ENCODE measurements at regions not wholly inside any gene's neighbourhood (a gene's known extent, or its start where the extent isn't known, plus 50 kb on each side); places are given as distances from the start of the nearest gene placed in this dataset.

- Histone ChIP-seq H3K4me1 (ENCODE audit: control insufficient read depth, low read depth, low read length) (no peaks in the 10 kb centered on the region), H3K9ac (ENCODE audit: low read length) (no peak overlapping the region), H3K9me3 (ENCODE audit: control insufficient read depth, low read depth, low read length) (no peaks in the 10 kb centered on the region), H3K4me3 (ENCODE audit: low read length) (no peak overlapping the region), H3K27ac (ENCODE audit: low read length) (no peak overlapping the region), H3K27me3 (ENCODE audit: control insufficient read depth, insufficient read depth, low read length) (no peaks in the 10 kb centered on the region), H3K36me3 (ENCODE audit: control insufficient read depth, low read depth, low read length) (no peaks in the 10 kb centered on the region)
Observed at GRCh38 chr5:3827624-3828023, 232.0 kb downstream of the IRX1 start.

GRCh38 chr5:3828761-3829160, 233.1 kb downstream of the IRX1 start:
- H3K9me3 ChIP-seq (ENCODE audit: control insufficient read depth, low read depth, low read length) = no peaks in the 10 kb centered on the region
- no peaks in the 10 kb centered on the region for H3K4me1 ChIP-seq (ENCODE audit: control insufficient read depth, low read depth, low read length)
- no peak overlapping the region for H3K27ac ChIP-seq (ENCODE audit: low read length)
- no peak overlapping the region for H3K4me3 ChIP-seq (ENCODE audit: low read length)
- H3K9ac ChIP-seq (ENCODE audit: low read length) = no peak overlapping the region
- no peaks in the 10 kb centered on the region for H3K27me3 ChIP-seq (ENCODE audit: control insufficient read depth, insufficient read depth, low read length)
- no peaks in the 10 kb centered on the region for H3K36me3 ChIP-seq (ENCODE audit: control insufficient read depth, low read depth, low read length)

GRCh38 chr5:3833566-3833965, 237.9 kb downstream of the IRX1 start:
- no peak overlapping the region for H3K9ac ChIP-seq (ENCODE audit: low read length)
- H3K27me3 ChIP-seq (ENCODE audit: control insufficient read depth, insufficient read depth, low read length) = no peaks in the 10 kb centered on the region
- H3K4me1 ChIP-seq (ENCODE audit: control insufficient read depth, low read depth, low read length) = no peaks in the 10 kb centered on the region
- H3K9me3 ChIP-seq (ENCODE audit: control insufficient read depth, low read depth, low read length) = no peaks in the 10 kb centered on the region
- H3K27ac ChIP-seq (ENCODE audit: low read length) = no peak overlapping the region
- H3K36me3 ChIP-seq (ENCODE audit: control insufficient read depth, low read depth, low read length) = no peaks in the 10 kb centered on the region
- H3K4me3 ChIP-seq (ENCODE audit: low read length) = no peak overlapping the region

DNA sequence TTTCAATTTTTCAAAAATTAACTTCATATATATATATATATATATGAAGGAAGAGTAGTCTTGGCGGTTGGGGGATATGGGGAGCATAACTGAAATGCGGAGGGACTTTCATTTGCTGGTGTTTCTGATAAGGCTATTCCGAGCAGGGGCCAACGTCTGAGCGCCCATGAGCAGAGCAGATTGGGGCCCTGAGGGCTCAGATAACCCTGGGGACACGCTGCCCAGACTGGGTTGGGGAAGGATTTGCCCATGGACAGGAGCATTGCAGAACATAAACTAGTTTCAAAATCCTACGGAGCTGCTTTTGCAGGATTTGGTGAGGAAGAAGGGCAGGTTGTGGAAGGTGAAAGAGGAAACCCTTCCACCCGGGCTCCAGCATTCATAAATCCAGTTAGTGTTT, 240.2 kb downstream of the IRX1 start:
- Histone ChIP-seq H3K4me3 (ENCODE audit: low read length) (no peak overlapping the region), H3K4me1 (ENCODE audit: control insufficient read depth, low read depth, low read length) (no peaks in the 10 kb centered on the region), H3K27me3 (ENCODE audit: control insufficient read depth, insufficient read depth, low read length) (no peaks in the 10 kb centered on the region), H3K9me3 (ENCODE audit: control insufficient read depth, low read depth, low read length) (no peaks in the 10 kb centered on the region), H3K9ac (ENCODE audit: low read length) (no peak overlapping the region), H3K36me3 (ENCODE audit: control insufficient read depth, low read depth, low read length) (no peaks in the 10 kb centered on the region), H3K27ac (ENCODE audit: low read length) (no peak overlapping the region)

DNA sequence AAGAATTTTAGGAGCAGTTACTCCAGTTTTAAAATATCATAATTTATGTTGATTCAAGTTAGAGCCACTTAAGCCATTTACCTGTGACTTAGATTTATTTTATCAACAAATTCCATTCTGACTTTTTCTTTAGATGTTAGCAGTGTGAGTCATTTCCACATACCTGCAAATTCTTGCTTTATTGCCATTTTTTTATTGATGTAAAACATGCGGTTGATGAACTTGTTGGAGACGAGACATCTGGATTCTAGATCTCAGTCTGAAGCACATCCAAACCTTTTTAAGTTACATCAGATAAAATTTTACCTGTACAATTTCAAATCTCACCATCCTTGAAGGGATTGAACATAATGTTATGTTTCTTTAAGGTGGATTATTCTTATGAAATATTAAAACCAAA, 240.9 kb downstream of the IRX1 start:
- H3K27ac ChIP-seq (ENCODE audit: low read length) = no peak overlapping the region
- no peak overlapping the region for H3K9ac ChIP-seq (ENCODE audit: low read length)

GRCh38 chr5:3837506-3837905, 241.9 kb downstream of the IRX1 start:
- no peaks in the 10 kb centered on the region for H3K9me3 ChIP-seq (ENCODE audit: control insufficient read depth, low read depth, low read length)
- no peak overlapping the region for H3K4me3 ChIP-seq (ENCODE audit: low read length)
- no peaks in the 10 kb centered on the region for H3K27me3 ChIP-seq (ENCODE audit: control insufficient read depth, insufficient read depth, low read length)
- no peaks in the 10 kb centered on the region for H3K4me1 ChIP-seq (ENCODE audit: control insufficient read depth, low read depth, low read length)
- no peak overlapping the region for H3K27ac ChIP-seq (ENCODE audit: low read length)
- H3K36me3 ChIP-seq (ENCODE audit: control insufficient read depth, low read depth, low read length) = no peaks in the 10 kb centered on the region
- H3K9ac ChIP-seq (ENCODE audit: low read length) = no peak overlapping the region

More for the DNA sequence above, 240.9 kb downstream of the IRX1 start:
- Histone ChIP-seq H3K9me3 (ENCODE audit: control insufficient read depth, low read depth, low read length) (no peaks in the 10 kb centered on the region), H3K27me3 (ENCODE audit: control insufficient read depth, insufficient read depth, low read length) (no peaks in the 10 kb centered on the region), H3K36me3 (ENCODE audit: control insufficient read depth, low read depth, low read length) (no peaks in the 10 kb centered on the region), H3K4me1 (ENCODE audit: control insufficient read depth, low read depth, low read length) (no peaks in the 10 kb centered on the region), H3K4me3 (ENCODE audit: low read length) (no peak overlapping the region)

GRCh38 chr5:3839151-3839550, 243.5 kb downstream of the IRX1 start:
- H3K9me3 ChIP-seq (ENCODE audit: control insufficient read depth, low read depth, low read length) = no peaks in the 10 kb centered on the region
- H3K36me3 ChIP-seq (ENCODE audit: control insufficient read depth, low read depth, low read length) = no peaks in the 10 kb centered on the region
- peaks cover 3% of the 10 kb centered on the region for H3K4me1 ChIP-seq (ENCODE audit: control insufficient read depth, low read depth, low read length)
- H3K4me3 ChIP-seq (ENCODE audit: low read length) = no peak overlapping the region
- H3K27ac ChIP-seq (ENCODE audit: low read length) = no peak overlapping the region
- H3K27me3 ChIP-seq (ENCODE audit: control insufficient read depth, insufficient read depth, low read length) = no peaks in the 10 kb centered on the region
- no peak overlapping the region for H3K9ac ChIP-seq (ENCODE audit: low read length)

DNA sequence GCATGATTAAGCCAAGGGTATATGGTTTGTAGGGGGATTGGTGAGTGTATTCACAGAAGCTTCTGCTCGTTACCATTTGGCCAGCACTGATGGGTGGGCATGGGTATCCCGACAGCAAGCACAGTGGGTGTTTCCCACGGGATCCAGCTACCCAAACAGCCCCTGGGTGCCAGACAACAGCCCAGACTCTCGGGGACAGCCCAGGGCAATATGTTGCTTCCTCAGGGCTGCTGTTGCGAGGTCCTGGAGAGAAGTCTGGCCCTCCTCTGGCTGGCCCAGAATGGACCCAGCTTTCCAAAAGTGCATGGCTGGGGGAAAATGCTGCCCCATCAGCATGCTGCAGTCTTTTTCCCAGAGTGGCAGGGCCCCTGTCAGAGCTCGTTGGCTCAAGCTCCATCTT, 247.0 kb downstream of the IRX1 start:
- Histone ChIP-seq H3K9me3 (ENCODE audit: control insufficient read depth, low read depth, low read length) (no peaks in the 10 kb centered on the region), H3K27ac (ENCODE audit: low read length) (no peak overlapping the region), H3K27me3 (ENCODE audit: control insufficient read depth, insufficient read depth, low read length) (no peaks in the 10 kb centered on the region), H3K4me1 (ENCODE audit: control insufficient read depth, low read depth, low read length) (peaks cover 4% of the 10 kb centered on the region), H3K9ac (ENCODE audit: low read length) (no peak overlapping the region), H3K36me3 (ENCODE audit: control insufficient read depth, low read depth, low read length) (no peaks in the 10 kb centered on the region), H3K4me3 (ENCODE audit: low read length) (no peak overlapping the region)

GRCh38 chr5:3843706-3844105, 248.1 kb downstream of the IRX1 start:
- Histone ChIP-seq H3K9me3 (ENCODE audit: control insufficient read depth, low read depth, low read length) (no peaks in the 10 kb centered on the region), H3K27me3 (ENCODE audit: control insufficient read depth, insufficient read depth, low read length) (no peaks in the 10 kb centered on the region), H3K4me1 (ENCODE audit: control insufficient read depth, low read depth, low read length) (peaks cover 4% of the 10 kb centered on the region), H3K27ac (ENCODE audit: low read length) (no peak overlapping the region), H3K4me3 (ENCODE audit: low read length) (no peak overlapping the region), H3K9ac (ENCODE audit: low read length) (no peak overlapping the region), H3K36me3 (ENCODE audit: control insufficient read depth, low read depth, low read length) (no peaks in the 10 kb centered on the region)

GRCh38 chr5:3844266-3844665, 248.6 kb downstream of the IRX1 start:
- Histone ChIP-seq H3K27ac (ENCODE audit: low read length) (no peak overlapping the region), H3K4me1 (ENCODE audit: control insufficient read depth, low read depth, low read length) (peaks cover 4% of the 10 kb centered on the region), H3K9me3 (ENCODE audit: control insufficient read depth, low read depth, low read length) (no peaks in the 10 kb centered on the region), H3K4me3 (ENCODE audit: low read length) (no peak overlapping the region), H3K27me3 (ENCODE audit: control insufficient read depth, insufficient read depth, low read length) (no peaks in the 10 kb centered on the region), H3K9ac (ENCODE audit: low read length) (no peak overlapping the region), H3K36me3 (ENCODE audit: control insufficient read depth, low read depth, low read length) (no peaks in the 10 kb centered on the region)

- Histone ChIP-seq H3K4me1 (ENCODE audit: control insufficient read depth, low read depth, low read length) (peaks cover 4% of the 10 kb centered on the region), H3K36me3 (ENCODE audit: control insufficient read depth, low read depth, low read length) (no peaks in the 10 kb centered on the region), H3K9ac (ENCODE audit: low read length) (no peak overlapping the region), H3K27ac (ENCODE audit: low read length) (no peak overlapping the region), H3K9me3 (ENCODE audit: control insufficient read depth, low read depth, low read length) (no peaks in the 10 kb centered on the region), H3K27me3 (ENCODE audit: control insufficient read depth, insufficient read depth, low read length) (no peaks in the 10 kb centered on the region), H3K4me3 (ENCODE audit: low read length) (no peak overlapping the region)
Observed at GRCh38 chr5:3845230-3845629, 249.6 kb downstream of the IRX1 start.

DNA sequence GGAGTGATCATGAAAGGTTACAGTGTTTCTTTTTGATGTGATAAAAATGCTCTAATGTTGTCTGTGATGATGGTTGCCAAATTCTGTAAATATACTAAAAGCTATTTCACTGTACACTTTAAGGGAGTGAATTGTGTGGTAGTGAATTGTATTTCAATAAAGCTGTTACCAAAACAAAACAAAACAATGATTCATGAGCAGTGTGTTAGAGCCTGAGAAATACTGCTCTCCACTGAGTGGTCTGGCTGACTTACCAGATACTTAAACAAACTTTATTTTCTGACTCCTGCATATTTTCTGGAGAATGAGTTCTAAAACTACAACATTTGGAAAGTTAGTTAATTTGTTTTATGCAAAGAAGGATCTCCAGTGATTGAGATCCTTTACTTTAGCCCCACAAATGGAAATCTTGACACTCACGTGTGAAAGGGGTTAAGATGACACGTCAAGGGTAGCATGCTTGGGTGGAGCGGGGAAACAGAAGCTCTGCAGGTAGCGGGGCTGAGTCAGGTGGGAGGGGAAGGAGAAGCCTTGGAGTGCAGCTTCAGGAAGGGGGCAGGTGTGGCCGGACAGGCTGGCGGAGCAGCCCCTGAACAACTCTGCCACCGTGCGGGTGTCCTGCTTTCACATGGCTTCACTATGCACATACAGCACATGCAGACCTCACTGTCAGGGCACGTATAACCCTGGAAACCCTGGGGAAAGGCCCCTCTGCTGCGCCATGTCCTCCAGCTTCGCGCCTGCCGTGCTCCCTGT, 256.7 kb downstream of the IRX1 start:
- Histone ChIP-seq H3K4me1 (ENCODE audit: control insufficient read depth, low read depth, low read length) (no peaks in the 10 kb centered on the region), H3K36me3 (ENCODE audit: control insufficient read depth, low read depth, low read length) (no peaks in the 10 kb centered on the region), H3K9me3 (ENCODE audit: control insufficient read depth, low read depth, low read length) (no peaks in the 10 kb centered on the region), H3K9ac (ENCODE audit: low read length) (no peak overlapping the region), H3K27ac (ENCODE audit: low read length) (no peak overlapping the region), H3K27me3 (ENCODE audit: control insufficient read depth, insufficient read depth, low read length) (no peaks in the 10 kb centered on the region), H3K4me3 (ENCODE audit: low read length) (no peak overlapping the region)
